ENCODE measurements at regions not wholly inside any gene's neighbourhood (a gene's known extent, or its start where the extent isn't known, plus 50 kb on each side); places are given as distances from the start of the nearest gene placed in this dataset.

DNA sequence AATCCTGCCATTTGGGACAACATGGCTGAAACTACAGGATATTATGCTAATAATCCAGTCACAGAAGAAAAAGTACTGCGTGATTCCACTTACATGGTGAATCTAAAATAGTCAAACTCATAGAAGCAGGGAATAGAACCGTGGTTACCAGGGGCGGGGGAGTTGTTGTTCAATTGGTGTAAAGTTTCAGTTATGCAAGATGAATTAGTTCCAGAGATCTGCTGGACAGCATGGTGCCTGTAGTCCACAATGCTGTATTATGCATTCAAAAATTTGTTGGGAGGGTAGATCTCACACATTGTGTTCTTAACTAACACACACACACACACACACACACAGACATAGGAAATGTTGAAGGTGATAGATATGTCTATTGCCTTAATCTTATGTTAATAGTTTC, 480.5 kb downstream of the DMRT2 start:
- TF ChIP-seq POLR2A (IDR thresholded peaks at IDR 0.05; ENCODE audit: low read depth, low read length) (no peak), POLR2AphosphoS5 (IDR thresholded peaks at IDR 0.05; ENCODE audit: low read depth, low read length) (no peak)
